Nephron progenitor cell (in vitro differentiated cells): ENCODE measurements at regions not wholly inside any gene's neighbourhood (a gene's known extent, or its start where the extent isn't known, plus 50 kb on each side); places are given as distances from the start of the nearest gene placed in this dataset.
"Not testable (repeated sequence)": the region's sequence is repeated elsewhere in the genome, so short reads cannot be mapped to it uniquely, and the experiment has no call there.

Experiments used
- DNase-seq: peaks from one replicate; pipeline ENCODE4 v3.0.0; 2021
- H3K27ac Mint-ChIP-seq: 2 replicates; pipeline ENCODE4 v1.8.0; 2021; ENCODE audit warnings: mild to moderate bottlenecking, moderate library complexity, mixed read lengths
- H3K27me3 Mint-ChIP-seq: 2 replicates; pipeline ENCODE4 v1.8.0; 2021; ENCODE audit warnings: mild to moderate bottlenecking, low read depth, mixed read lengths; ENCODE audit not compliant: poor library complexity
- H3K36me3 Mint-ChIP-seq: 2 replicates; pipeline ENCODE4 v1.8.0; 2021; ENCODE audit warnings: low read depth, mixed read lengths
- H3K4me1 Mint-ChIP-seq: 2 replicates; pipeline ENCODE4 v1.8.0; 2021; ENCODE audit warnings: mixed read lengths
- H3K4me3 Mint-ChIP-seq: 2 replicates; pipeline ENCODE4 v1.8.0; 2021; ENCODE audit warnings: mild to moderate bottlenecking, moderate library complexity, mixed read lengths
- H3K9me3 Mint-ChIP-seq: 2 replicates; pipeline ENCODE4 v1.8.0; 2021; ENCODE audit warnings: mild to moderate bottlenecking, moderate library complexity, mixed read lengths
- CTCF ChIP-seq: fragments of 200-600 bp; sonication (generic); IDR thresholded peaks from 2 replicates; pipeline ENCODE4 v1.5.0; 2021; ENCODE audit warnings: antibody characterized with exemption

- H3K27me3 Mint-ChIP-seq: peaks cover 18% of the 10 kb centered on the region
- no peaks in the 10 kb centered on the region for H3K9me3 Mint-ChIP-seq
- H3K36me3 Mint-ChIP-seq: no peaks in the 10 kb centered on the region
- H3K4me3 Mint-ChIP-seq: no peak overlapping the region
- TF ChIP-seq CTCF: no peak
- no peak overlapping the region for H3K27ac Mint-ChIP-seq
- DNase-seq: no peak
- H3K4me1 Mint-ChIP-seq: no peaks in the 10 kb centered on the region
These were observed 664.0 kb upstream of the EEF2KMT start for GRCh38 chr16:5761592-5761991.

- H3K27me3 Mint-ChIP-seq: peaks cover 29% of the 10 kb centered on the region
- DNase-seq: no peak
- no peak for TF ChIP-seq CTCF
- no peak overlapping the region for H3K4me3 Mint-ChIP-seq
- H3K27ac Mint-ChIP-seq: no peak overlapping the region
- no peaks in the 10 kb centered on the region for H3K4me1 Mint-ChIP-seq
- H3K9me3 Mint-ChIP-seq: no peaks in the 10 kb centered on the region
- H3K36me3 Mint-ChIP-seq: no peaks in the 10 kb centered on the region
These were observed 660.7 kb upstream of the EEF2KMT start for GRCh38 chr16:5758281-5758680.

GRCh38 chr16:5756969-5757368 lies 659.4 kb upstream of the EEF2KMT start:
- no peak overlapping the region for H3K27ac Mint-ChIP-seq
- DNase-seq: no peak
- H3K4me3 Mint-ChIP-seq: no peak overlapping the region
- no peaks in the 10 kb centered on the region for H3K36me3 Mint-ChIP-seq
- H3K27me3 Mint-ChIP-seq: peaks cover 38% of the 10 kb centered on the region
- no peak for TF ChIP-seq CTCF
- no peaks in the 10 kb centered on the region for H3K9me3 Mint-ChIP-seq
- no peaks in the 10 kb centered on the region for H3K4me1 Mint-ChIP-seq

- no peak overlapping the region for H3K27ac Mint-ChIP-seq
- peaks cover 12% of the 10 kb centered on the region for H3K9me3 Mint-ChIP-seq
- H3K36me3 Mint-ChIP-seq: no peaks in the 10 kb centered on the region
- DNase-seq: no peak
- TF ChIP-seq CTCF: no peak
- peaks cover 35% of the 10 kb centered on the region for H3K27me3 Mint-ChIP-seq
- H3K4me3 Mint-ChIP-seq: no peak overlapping the region
- H3K4me1 Mint-ChIP-seq: peaks cover 4% of the 10 kb centered on the region
These were observed 655.8 kb upstream of the EEF2KMT start for GRCh38 chr16:5753381-5753780.

GRCh38 chr16:5751216-5751615 lies 653.6 kb upstream of the EEF2KMT start:
- Mint-ChIP-seq H3K4me3 (no peak overlapping the region), H3K27me3 (peaks cover 40% of the 10 kb centered on the region), H3K9me3 (peaks cover 28% of the 10 kb centered on the region), H3K4me1 (peaks cover 4% of the 10 kb centered on the region), H3K27ac (no peak overlapping the region), H3K36me3 (no peaks in the 10 kb centered on the region)
- no peak for DNase-seq
- no peak for TF ChIP-seq CTCF

GRCh38 chr16:5750439-5750838 lies 652.8 kb upstream of the EEF2KMT start:
- DNase-seq, H3K4me3 Mint-ChIP-seq, H3K4me1 Mint-ChIP-seq, H3K27ac Mint-ChIP-seq, H3K36me3 Mint-ChIP-seq: not testable (repeated sequence)
- H3K27me3 Mint-ChIP-seq: peaks cover 36% of the 10 kb centered on the region
- H3K9me3 Mint-ChIP-seq: peaks cover 30% of the 10 kb centered on the region

GRCh38 chr16:5738586-5738985 lies 641.0 kb upstream of the EEF2KMT start:
- Mint-ChIP-seq H3K4me1 (peaks cover 49% of the 10 kb centered on the region), H3K27ac (no peak overlapping the region), H3K36me3 (no peaks in the 10 kb centered on the region), H3K4me3 (no peak overlapping the region), H3K27me3 (peaks cover 25% of the 10 kb centered on the region), H3K9me3 (peaks cover 8% of the 10 kb centered on the region)
- TF ChIP-seq CTCF: no peak
- no peak for DNase-seq
